ENCODE measurements at regions not wholly inside any gene's neighbourhood (a gene's known extent, or its start where the extent isn't known, plus 50 kb on each side); places are given as distances from the start of the nearest gene placed in this dataset.

GRCh38 chr6:149250951-149251350 is 66.6 kb upstream of the TAB2 start:
- H3K4me3 Mint-ChIP-seq: no peak overlapping the region
- DNase-seq (ENCODE audit: low spot score in 2 of 2, unreplicated experiment in 2 of 2): no peak
- H3K36me3 Mint-ChIP-seq: no peaks in the 10 kb centered on the region
- no peak for TF ChIP-seq CTCF (IDR thresholded peaks at IDR 0.05; ENCODE audit: unreplicated experiment)
- peaks cover 20% of the 10 kb centered on the region for H3K4me1 Mint-ChIP-seq
- no peaks in the 10 kb centered on the region for H3K9me3 Mint-ChIP-seq
- H3K27ac Mint-ChIP-seq: no peak overlapping the region
- H3K27me3 Mint-ChIP-seq (ENCODE audit: low read depth): peaks cover 9% of the 10 kb centered on the region

- Mint-ChIP-seq H3K4me1 (peaks cover 26% of the 10 kb centered on the region), H3K9me3 (no peaks in the 10 kb centered on the region), H3K27me3 (ENCODE audit: low read depth) (peaks cover under 1% of the 10 kb centered on the region), H3K36me3 (no peaks in the 10 kb centered on the region), H3K4me3 (no peak overlapping the region), H3K27ac (no peak overlapping the region)
- no peak for DNase-seq (ENCODE audit: low spot score in 2 of 2, unreplicated experiment in 2 of 2)
- TF ChIP-seq CTCF (IDR thresholded peaks at IDR 0.05; ENCODE audit: unreplicated experiment): no peak
Observed at GRCh38 chr6:149252622-149253021, 64.9 kb upstream of the TAB2 start.

GRCh38 chr6:149254253-149254652 is 63.3 kb upstream of the TAB2 start:
- DNase-seq (ENCODE audit: low spot score in 2 of 2, unreplicated experiment in 2 of 2): no peak
- Mint-ChIP-seq H3K36me3 (no peaks in the 10 kb centered on the region), H3K27me3 (ENCODE audit: low read depth) (no peaks in the 10 kb centered on the region), H3K4me3 (no peak overlapping the region), H3K27ac (no peak overlapping the region), H3K4me1 (peaks cover 17% of the 10 kb centered on the region), H3K9me3 (no peaks in the 10 kb centered on the region)
- TF ChIP-seq CTCF (IDR thresholded peaks at IDR 0.05; ENCODE audit: unreplicated experiment): no peak

- peaks cover 7% of the 10 kb centered on the region for H3K27me3 Mint-ChIP-seq (ENCODE audit: low read depth)
- H3K36me3 Mint-ChIP-seq: no peaks in the 10 kb centered on the region
- TF ChIP-seq CTCF (IDR thresholded peaks at IDR 0.05; ENCODE audit: unreplicated experiment): no peak
- no peak for DNase-seq (ENCODE audit: low spot score in 2 of 2, unreplicated experiment in 2 of 2)
- peaks cover 6% of the 10 kb centered on the region for H3K4me1 Mint-ChIP-seq
- no peaks in the 10 kb centered on the region for H3K9me3 Mint-ChIP-seq
- H3K4me3 Mint-ChIP-seq: no peak overlapping the region
- no peak overlapping the region for H3K27ac Mint-ChIP-seq
Observed at GRCh38 chr6:149259753-149260152, 57.8 kb upstream of the TAB2 start.

GRCh38 chr6:149260214-149260874 is 57.2 kb upstream of the TAB2 start:
- H3K27ac Mint-ChIP-seq: no peak overlapping the region
- no peak for DNase-seq (ENCODE audit: low spot score in 2 of 2, unreplicated experiment in 2 of 2)
- H3K36me3 Mint-ChIP-seq: no peaks in the 10 kb centered on the region
- peaks cover 11% of the 10 kb centered on the region for H3K27me3 Mint-ChIP-seq (ENCODE audit: low read depth)
- no peaks in the 10 kb centered on the region for H3K9me3 Mint-ChIP-seq
- peaks cover 6% of the 10 kb centered on the region for H3K4me1 Mint-ChIP-seq
- no peak overlapping the region for H3K4me3 Mint-ChIP-seq
- TF ChIP-seq CTCF (IDR thresholded peaks at IDR 0.05; ENCODE audit: unreplicated experiment): no peak
